ENCODE measurements at regions not wholly inside any gene's neighbourhood (a gene's known extent, or its start where the extent isn't known, plus 50 kb on each side); places are given as distances from the start of the nearest gene placed in this dataset.

- TF ChIP-seq CTCF (IDR thresholded peaks at IDR 0.05), result no peak
- TF ChIP-seq POLR2A (IDR thresholded peaks at IDR 0.05), result no peak
Observed at GRCh38 chr4:60743654-60744053, 456.5 kb upstream of the ADGRL3 start.
